Hepatocyte (in vitro differentiated cells): ENCODE measurements at regions not wholly inside any gene's neighbourhood (a gene's known extent, or its start where the extent isn't known, plus 50 kb on each side); places are given as distances from the start of the nearest gene placed in this dataset.

ENCODE experiments used
- DNase-seq: peaks from one replicate; pipeline ENCODE4 v3.0.0-alpha.2; 2016; ENCODE audit warnings: low spot score
- H2AFZ ChIP-seq: fragments of 200-600 bp; sonication (generic); 2 replicates; pipeline ENCODE4 v1.6.0; 2016; ENCODE audit warnings: antibody characterized with exemption, mild to moderate bottlenecking
- H3K27ac ChIP-seq: fragments of 200-600 bp; sonication (generic); 2 replicates; pipeline ENCODE4 v1.5.1; 2016; ENCODE audit warnings: mild to moderate bottlenecking
- H3K27me3 ChIP-seq: fragments of 200-600 bp; sonication (generic); 2 replicates; pipeline ENCODE4 v1.6.1; 2016
- H3K36me3 ChIP-seq: fragments of 200-600 bp; sonication (generic); replicated peaks from 2 replicates; pipeline ENCODE4 v1.5.1; 2016; ENCODE audit warnings: low read depth; ENCODE audit not compliant: insufficient read depth
- H3K4me1 ChIP-seq: fragments of 200-600 bp; sonication (generic); 2 replicates; pipeline ENCODE4 v1.5.1; 2016; ENCODE audit warnings: mild to moderate bottlenecking, moderate library complexity; ENCODE audit not compliant: insufficient read depth
- H3K4me2 ChIP-seq: fragments of 200-600 bp; sonication (generic); 2 replicates; pipeline ENCODE4 v1.6.0; 2016
- H3K4me3 ChIP-seq: fragments of 200-600 bp; sonication (generic); 2 replicates; pipeline ENCODE4 v1.5.1; 2016; ENCODE audit warnings: mild to moderate bottlenecking
- H3K79me2 ChIP-seq: fragments of 200-600 bp; sonication (generic); 2 replicates; pipeline ENCODE4 v1.6.0; 2017; ENCODE audit warnings: mild to moderate bottlenecking
- H3K9me2 ChIP-seq: fragments of 200-600 bp; sonication (generic); replicated peaks from 2 replicates; pipeline ENCODE4 v1.6.0; 2017; ENCODE audit warnings: mild to moderate bottlenecking; ENCODE audit not compliant: insufficient read depth
- H3K9me3 ChIP-seq: fragments of 200-600 bp; sonication (generic); 2 replicates; pipeline ENCODE4 v1.5.1; 2016; ENCODE audit warnings: low read depth, mild to moderate bottlenecking
- H4K20me1 ChIP-seq: fragments of 200-600 bp; sonication (generic); 2 replicates; pipeline ENCODE4 v1.6.0; 2016; ENCODE audit warnings: mild to moderate bottlenecking; ENCODE audit not compliant: insufficient read depth, poor library complexity, severe bottlenecking
- EZH2 ChIP-seq: fragments of 200-600 bp; sonication (generic); IDR thresholded peaks from 2 replicates; pipeline ENCODE4 v1.6.1; 2016; ENCODE audit warnings: antibody characterized with exemption, mild to moderate bottlenecking, borderline replicate concordance
- EZH2phosphoT487 ChIP-seq: fragments of 200-600 bp; sonication (generic); IDR thresholded peaks from one replicate; pipeline ENCODE4 v1.6.1; 2018; ENCODE audit warnings: antibody characterized with exemption, mild to moderate bottlenecking, low read depth, moderate library complexity; ENCODE audit not compliant: unreplicated experiment, severe bottlenecking
- WGBS: methylation state at CpG from one replicate; pipeline ENCODE4 v1.1.6; 2016; ENCODE audit warnings: low lambda C conversion rate; ENCODE audit errors: missing lambda C conversion rate; 5-methylcytosine and 5-hydroxymethylcytosine counted together
- TF ChIP-seq, protein P1 (sequence below): fragments of 200-600 bp; sonication (generic); IDR thresholded peaks from 2 replicates; pipeline ENCODE4 v1.5.1; 2016; ENCODE audit warnings: antibody characterized with exemption, mild to moderate bottlenecking; ENCODE audit not compliant: poor library complexity

- Histone ChIP-seq H3K9me3 (no peaks in the 10 kb centered on the region), H3K9me2 (no peaks in the 10 kb centered on the region), H3K79me2 (no peaks in the 10 kb centered on the region), H3K4me2 (no peak overlapping the region), H3K27ac (no peak overlapping the region), H3K4me1 (peaks cover 5% of the 10 kb centered on the region), H3K27me3 (no peaks in the 10 kb centered on the region), H3K36me3 (no peaks in the 10 kb centered on the region), H3K4me3 (no peak overlapping the region), H2AFZ (no peak overlapping the region), H4K20me1 (no peaks in the 10 kb centered on the region)
- no peak for DNase-seq
- WGBS, result 74% methylated on average over 4 of the region's 4 CpGs
- no peak for TF ChIP-seq EZH2
These were observed 246.9 kb downstream of the FBXO8 start for GRCh38 chr4:174036576-174036975.

GRCh38 chr4:174036111-174036510 lies 247.4 kb downstream of the FBXO8 start:
- no peak overlapping the region for H2AFZ ChIP-seq
- no peaks in the 10 kb centered on the region for H3K9me3 ChIP-seq

DNA sequence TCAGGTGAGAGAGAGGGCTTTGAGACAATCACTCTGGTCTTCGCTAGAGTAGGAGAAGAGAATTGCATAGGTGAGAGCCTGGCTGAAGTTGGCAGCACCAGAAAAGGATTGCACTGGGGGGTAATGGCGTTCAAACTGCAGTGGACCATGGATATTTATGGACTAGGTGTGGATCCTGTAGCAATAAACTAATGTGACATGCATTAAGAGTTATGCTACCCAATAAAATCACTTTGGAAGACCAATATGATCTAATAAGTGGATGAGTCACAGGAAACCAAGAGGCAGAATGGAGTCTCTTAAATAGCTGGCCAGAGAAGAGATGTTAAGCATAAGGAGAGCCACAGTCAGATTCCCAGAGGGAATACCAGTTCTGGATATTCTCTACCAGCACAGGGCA lies 259.8 kb downstream of the FBXO8 start:
- Histone ChIP-seq H3K4me2 (no peak overlapping the region), H3K36me3 (no peaks in the 10 kb centered on the region), H3K79me2 (no peaks in the 10 kb centered on the region), H3K4me1 (no peaks in the 10 kb centered on the region), H4K20me1 (no peaks in the 10 kb centered on the region), H3K9me3 (no peaks in the 10 kb centered on the region), H3K27ac (no peak overlapping the region), H3K9me2 (no peaks in the 10 kb centered on the region), H3K4me3 (no peak overlapping the region), H3K27me3 (no peaks in the 10 kb centered on the region), H2AFZ (no peak overlapping the region)
- WGBS, result 59% methylated on average over 2 of the region's 2 CpGs
- no peak for DNase-seq
- TF ChIP-seq EZH2phosphoT487 (no peak), EZH2 (no peak)
- TF ChIP-seq, protein P1, sequence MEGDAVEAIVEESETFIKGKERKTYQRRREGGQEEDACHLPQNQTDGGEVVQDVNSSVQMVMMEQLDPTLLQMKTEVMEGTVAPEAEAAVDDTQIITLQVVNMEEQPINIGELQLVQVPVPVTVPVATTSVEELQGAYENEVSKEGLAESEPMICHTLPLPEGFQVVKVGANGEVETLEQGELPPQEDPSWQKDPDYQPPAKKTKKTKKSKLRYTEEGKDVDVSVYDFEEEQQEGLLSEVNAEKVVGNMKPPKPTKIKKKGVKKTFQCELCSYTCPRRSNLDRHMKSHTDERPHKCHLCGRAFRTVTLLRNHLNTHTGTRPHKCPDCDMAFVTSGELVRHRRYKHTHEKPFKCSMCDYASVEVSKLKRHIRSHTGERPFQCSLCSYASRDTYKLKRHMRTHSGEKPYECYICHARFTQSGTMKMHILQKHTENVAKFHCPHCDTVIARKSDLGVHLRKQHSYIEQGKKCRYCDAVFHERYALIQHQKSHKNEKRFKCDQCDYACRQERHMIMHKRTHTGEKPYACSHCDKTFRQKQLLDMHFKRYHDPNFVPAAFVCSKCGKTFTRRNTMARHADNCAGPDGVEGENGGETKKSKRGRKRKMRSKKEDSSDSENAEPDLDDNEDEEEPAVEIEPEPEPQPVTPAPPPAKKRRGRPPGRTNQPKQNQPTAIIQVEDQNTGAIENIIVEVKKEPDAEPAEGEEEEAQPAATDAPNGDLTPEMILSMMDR, result no peak

More at GRCh38 chr4:174036111-174036510, 247.4 kb downstream of the FBXO8 start:
- no peak for TF ChIP-seq EZH2phosphoT487
- Histone ChIP-seq H3K79me2 (no peaks in the 10 kb centered on the region), H3K27ac (no peak overlapping the region), H3K4me2 (no peak overlapping the region), H3K27me3 (no peaks in the 10 kb centered on the region), H4K20me1 (no peaks in the 10 kb centered on the region), H3K4me1 (peaks cover 5% of the 10 kb centered on the region), H3K4me3 (no peak overlapping the region), H3K36me3 (no peaks in the 10 kb centered on the region), H3K9me2 (no peaks in the 10 kb centered on the region)
- 54% methylated on average over 2 of the region's 2 CpGs for WGBS
- no peak for DNase-seq

DNA sequence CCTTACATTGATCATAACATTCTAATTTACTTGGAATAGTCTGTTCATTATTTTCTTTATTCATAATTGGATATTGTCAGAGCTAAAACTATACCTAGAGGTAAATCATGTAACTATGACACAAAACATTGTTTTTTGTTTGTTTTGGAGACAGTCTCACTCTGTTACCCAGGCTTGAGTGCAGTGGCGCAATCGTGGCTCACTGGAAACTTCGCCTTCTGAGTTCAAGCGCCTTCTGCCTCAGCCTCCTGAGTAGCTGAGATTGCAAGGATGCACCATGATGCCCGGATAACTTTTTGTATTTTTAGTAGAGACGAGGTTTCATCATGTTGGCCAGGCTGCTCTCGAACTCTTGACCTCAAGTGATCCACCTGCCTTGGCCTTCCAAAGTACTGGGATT lies 265.2 kb downstream of the FBXO8 start:
- Histone ChIP-seq H3K4me1 (peaks cover 1% of the 10 kb centered on the region), H3K4me3 (no peak overlapping the region), H3K36me3 (no peaks in the 10 kb centered on the region), H3K9me3 (no peaks in the 10 kb centered on the region), H3K4me2 (no peak overlapping the region), H3K9me2 (no peaks in the 10 kb centered on the region), H4K20me1 (no peaks in the 10 kb centered on the region), H3K27me3 (no peaks in the 10 kb centered on the region), H3K27ac (no peak overlapping the region), H3K79me2 (no peaks in the 10 kb centered on the region), H2AFZ (no peak overlapping the region)
- WGBS, result 92% methylated on average over 7 of the region's 7 CpGs
- DNase-seq, result no peak
- TF ChIP-seq EZH2phosphoT487 (no peak), EZH2 (no peak)
- TF ChIP-seq, protein P1, result no peak
